Stimulated activated CD8-positive, alpha-beta memory T cell treated with anti-CD3 and anti-CD28 coated beads, Interleukin-4, amount 100 ng/mL, for 1 hour (primary cell): ENCODE measurements at regions not wholly inside any gene's neighbourhood (a gene's known extent, or its start where the extent isn't known, plus 50 kb on each side); places are given as distances from the start of the nearest gene placed in this dataset.
"Not testable (repeated sequence)": the region's sequence is repeated elsewhere in the genome, so short reads cannot be mapped to it uniquely, and the experiment has no call there.

Source experiments
- DNase-seq, 2 donors: peaks; one replicate each; pipeline ENCODE4 v3.0.0-alpha.2; 2020; ENCODE audit warnings: low read depth in 2 of 2, low spot score in 1 of 2

DNA sequence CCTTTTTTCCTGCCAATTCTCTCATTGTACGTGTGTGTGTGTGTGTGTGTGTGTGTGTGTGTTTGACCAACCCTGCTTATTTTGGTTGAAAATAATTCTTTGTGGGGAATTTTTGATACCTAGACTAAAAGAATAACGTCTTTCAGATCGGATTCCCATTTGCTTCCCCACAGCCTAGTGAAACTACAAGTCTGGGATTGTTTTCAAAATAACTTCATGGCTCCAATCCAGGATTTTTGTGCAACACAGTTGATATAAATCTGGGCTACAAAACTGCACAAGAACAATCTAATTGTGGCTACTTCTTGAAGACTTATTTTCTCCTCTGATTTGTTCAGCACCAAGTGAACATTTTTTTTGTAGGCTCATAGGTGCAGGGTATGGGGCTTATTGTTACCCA lies 332.8 kb upstream of the MIR17HG start:
- DNase-seq = no peak

- no peak for DNase-seq
Observed at GRCh38 chr13:91017031-91017668, 330.3 kb upstream of the MIR17HG start.

GRCh38 chr13:91017669-91018053 lies 329.8 kb upstream of the MIR17HG start:
- no peak for DNase-seq

- DNase-seq = no peak
Observed at GRCh38 chr13:91020461-91021034, 326.9 kb upstream of the MIR17HG start.

- no peak for DNase-seq
Observed at GRCh38 chr13:91024157-91024792, 323.2 kb upstream of the MIR17HG start.

- no peak for DNase-seq
Observed at GRCh38 chr13:91025442-91025841, 322.0 kb upstream of the MIR17HG start.

DNA sequence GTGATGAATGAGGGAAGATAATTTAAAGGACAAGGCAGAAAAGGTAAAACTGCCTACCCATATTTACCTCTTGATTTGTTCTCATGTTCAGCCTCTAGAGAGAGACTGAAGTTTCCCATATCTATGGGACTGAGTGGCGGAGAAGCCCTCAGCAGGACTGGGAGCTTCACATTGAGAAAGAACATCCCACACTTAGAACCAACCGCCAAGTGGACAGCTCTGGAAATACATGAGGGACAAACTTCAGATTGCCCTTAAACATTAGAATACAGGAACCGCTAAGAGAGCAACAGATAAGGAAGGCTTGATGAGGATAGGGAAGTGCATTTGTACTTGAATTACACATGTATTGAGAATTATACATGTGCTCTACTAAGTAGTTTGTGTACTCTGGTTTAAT lies 316.0 kb upstream of the MIR17HG start:
- DNase-seq = no peak

GRCh38 chr13:91032104-91032503 lies 315.4 kb upstream of the MIR17HG start:
- no peak for DNase-seq

DNA sequence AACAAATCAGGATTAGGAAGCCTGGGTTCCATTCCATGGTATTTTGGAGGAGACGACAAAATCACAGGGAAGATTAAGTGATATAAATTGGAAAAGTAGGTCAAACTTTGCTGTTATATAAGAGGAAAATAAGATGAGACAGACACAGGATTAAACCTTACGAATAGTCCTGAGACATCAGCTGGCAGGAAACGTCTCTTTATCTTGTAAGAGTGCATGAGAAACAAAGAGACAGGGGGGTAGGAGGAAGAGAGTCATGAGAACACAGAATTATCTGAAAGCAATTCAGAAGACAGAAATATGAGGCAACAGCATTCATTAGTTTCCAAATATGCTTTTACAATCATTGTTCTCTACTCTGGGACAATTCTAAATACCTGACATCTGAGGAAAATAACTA lies 310.6 kb upstream of the MIR17HG start:
- no peak for DNase-seq

DNA sequence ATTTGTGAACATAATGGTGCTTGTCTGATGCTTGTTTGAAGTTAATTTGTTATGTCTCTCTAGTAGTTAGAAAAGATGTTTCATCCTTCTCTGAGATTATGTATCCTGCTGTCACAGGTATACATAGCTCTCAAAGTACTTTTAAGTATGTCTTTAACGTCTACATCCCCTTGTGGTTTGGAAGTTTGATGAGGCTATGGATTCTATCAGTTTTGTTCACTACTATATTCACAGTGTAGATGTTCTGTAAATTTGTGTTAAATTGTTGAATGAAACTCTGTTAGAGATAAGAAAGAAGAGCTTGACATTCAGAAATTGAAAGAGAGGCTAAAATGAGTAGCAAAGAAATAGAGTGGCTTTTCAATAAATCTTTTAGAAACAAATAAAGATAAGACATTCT lies 304.6 kb upstream of the MIR17HG start:
- no peak for DNase-seq

- DNase-seq = no peak
Observed at GRCh38 chr13:91045351-91046034, 302.0 kb upstream of the MIR17HG start.

DNA sequence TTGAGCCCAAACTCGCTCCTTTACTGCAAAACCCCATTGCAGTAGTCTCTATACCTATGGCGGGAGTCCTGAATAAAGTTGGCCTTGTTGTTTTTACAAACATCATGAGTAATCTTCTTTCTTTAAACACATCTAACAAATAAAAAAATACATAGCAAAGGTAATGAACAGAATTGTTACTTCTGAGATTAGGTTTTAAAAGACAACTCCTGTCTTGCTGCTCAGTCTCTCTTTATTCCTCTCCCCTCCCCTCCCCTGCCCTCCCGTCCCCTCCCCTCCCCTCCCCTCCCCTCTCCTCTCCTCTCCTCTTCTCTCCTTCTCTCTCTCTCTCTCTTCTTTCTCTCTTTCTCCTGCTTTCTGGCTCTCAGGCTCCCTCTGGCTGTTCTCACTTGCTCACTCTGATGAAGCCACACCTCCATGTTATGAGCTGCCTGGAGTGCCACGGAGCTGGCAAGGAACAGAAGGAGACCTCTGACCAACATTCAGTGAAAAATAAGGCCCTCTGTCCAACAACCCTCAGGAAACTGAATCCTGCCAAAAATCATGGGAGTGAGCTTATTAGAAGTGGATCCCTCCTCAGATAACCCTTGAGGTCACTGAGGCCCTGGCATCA lies 300.7 kb upstream of the MIR17HG start:
- no peak for DNase-seq

DNA sequence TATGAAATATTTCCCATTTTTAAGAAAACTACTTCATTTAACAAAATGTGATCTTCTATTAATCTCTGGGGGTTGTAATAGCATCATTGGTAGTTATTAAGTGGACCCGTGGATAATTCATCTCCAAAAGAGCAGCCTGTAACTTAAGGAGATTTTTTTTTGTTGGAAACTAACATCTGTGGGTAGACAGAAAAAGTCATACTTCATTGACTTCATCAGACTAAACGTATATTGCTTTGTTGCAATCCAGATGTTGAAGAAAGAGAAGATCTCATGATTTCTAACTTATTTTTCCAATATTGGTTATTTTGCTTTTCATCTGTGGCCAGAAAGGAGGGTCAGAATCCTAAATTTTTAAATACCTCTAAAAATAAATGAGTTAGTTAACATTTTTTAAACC lies 296.5 kb upstream of the MIR17HG start:
- DNase-seq = no peak

- no peak for DNase-seq
Observed at GRCh38 chr13:91052876-91053275, 294.6 kb upstream of the MIR17HG start.

GRCh38 chr13:91053318-91054065 lies 294.0 kb upstream of the MIR17HG start:
- DNase-seq = no peak

- DNase-seq = no peak
Observed at GRCh38 chr13:91054902-91055301, 292.6 kb upstream of the MIR17HG start.

GRCh38 chr13:91056746-91057145 lies 290.7 kb upstream of the MIR17HG start:
- DNase-seq = no peak

- not testable (repeated sequence) for DNase-seq
Observed at GRCh38 chr13:91057507-91057906, 290.0 kb upstream of the MIR17HG start.

DNA sequence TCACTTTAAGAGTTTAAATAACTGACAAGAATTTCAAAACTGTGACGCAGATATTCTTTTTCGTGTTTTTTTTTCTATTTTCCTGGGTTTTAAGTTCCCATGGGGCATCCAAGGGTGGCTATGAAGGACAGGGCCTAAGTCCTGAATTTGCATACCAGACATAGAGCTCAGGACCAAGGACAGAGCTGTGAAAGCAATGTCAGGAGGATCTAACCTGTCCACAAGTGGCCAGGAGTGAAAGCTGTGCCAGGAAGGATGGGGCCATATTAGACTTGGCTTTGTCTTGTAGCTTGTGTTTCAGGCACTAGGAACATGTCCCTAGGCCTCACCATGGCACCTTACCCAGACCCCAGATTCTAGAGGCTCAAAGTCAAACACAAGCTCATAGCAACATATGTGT lies 289.4 kb upstream of the MIR17HG start:
- no peak for DNase-seq

DNA sequence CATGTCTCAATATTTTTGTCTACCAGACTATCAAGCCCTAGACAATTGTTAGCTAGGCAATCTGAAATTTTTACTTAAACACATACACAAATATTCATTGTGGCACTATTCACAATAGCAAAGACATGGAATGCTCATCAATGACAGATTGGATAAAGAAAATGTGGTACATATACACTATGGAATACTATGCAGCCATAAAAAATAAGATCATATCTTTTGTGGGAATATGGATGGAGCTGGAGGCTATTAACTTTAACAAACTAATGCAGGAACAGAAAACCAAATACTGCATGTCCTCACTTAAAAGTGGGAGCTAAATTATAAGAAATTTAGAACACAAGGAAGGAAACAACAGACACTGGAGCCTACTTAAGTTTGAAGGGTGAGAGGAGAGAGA lies 288.6 kb upstream of the MIR17HG start:
- no peak for DNase-seq

- DNase-seq = no peak
Observed at GRCh38 chr13:91066745-91067144, 280.7 kb upstream of the MIR17HG start.
